SK-N-SH (cell line): ENCODE measurements at regions not wholly inside any gene's neighbourhood (a gene's known extent, or its start where the extent isn't known, plus 50 kb on each side); places are given as distances from the start of the nearest gene placed in this dataset.

Experiments used
- CTCF ChIA-PET: fragments of 300-600, 350-600 bp; formaldehyde crosslinking; extraction: SDS; loops from one replicate; lab custom pipeline; 2021; lab: Yijun Ruan, JAX
- POLR2A ChIA-PET: fragments of 350-600 bp; sonication (Branson Sonifier 250); formaldehyde crosslinking; extraction: SDS; loops from one replicate; lab custom pipeline; 2020; ENCODE audit warnings: antibody characterized with exemption, inconsistent platforms; lab: Yijun Ruan, JAX
- DNase-seq: peaks from one replicate; pipeline ENCODE4 v3.0.0; 2012
- H2AFZ ChIP-seq: fragments of 200-600 bp; sonication (generic); 2 replicates; pipeline ENCODE4 v1.8.1; 2016; ENCODE audit warnings: antibody characterized with exemption, mild to moderate bottlenecking, low read depth
- H3F3A ChIP-seq: fragments of 200-600 bp; sonication (generic); replicated peaks from 2 replicates; pipeline ENCODE3; 2016; ENCODE audit warnings: antibody characterized with exemption, mild to moderate bottlenecking; ENCODE audit not compliant: insufficient read depth
- H3K27ac ChIP-seq, 2 experiments: fragments of 200-500 bp in 1 of 2; fragments of 200-600 bp in 1 of 2; sonication (Bioruptor generic) in 1 of 2; sonication (generic), shearing (Covaris generic) in 1 of 2; 2 replicates each; pipeline versions ENCODE4 v1.5.1 to v1.6.1; 2014 to 2016; ENCODE audit warnings: low read depth in 2 of 2, inconsistent platforms in 1 of 2, low read length in 1 of 2, mild to moderate bottlenecking in 1 of 2, mixed read lengths in 1 of 2
- H3K27me3 ChIP-seq: fragments of 200-600 bp; sonication (generic), shearing (Covaris generic); 2 replicates; pipeline ENCODE4 v1.6.1; 2016; ENCODE audit warnings: mixed run types; ENCODE audit not compliant: insufficient read depth
- H3K36me3 ChIP-seq, 2 experiments: fragments of 200-500 bp in 1 of 2; fragments of 200-600 bp in 1 of 2; sonication (Bioruptor generic) in 1 of 2; sonication (generic) in 1 of 2; replicated peaks in 1 of 2; 2 replicates each; pipeline versions ENCODE3 to v1.5.1; 2014 to 2016; ENCODE audit warnings: low read length in 1 of 2, mild to moderate bottlenecking in 1 of 2; ENCODE audit not compliant: insufficient read depth in 2 of 2, control insufficient read depth in 1 of 2
- H3K4me1 ChIP-seq, 2 experiments: fragments of 200-500 bp in 1 of 2; fragments of 200-600 bp in 1 of 2; sonication (Bioruptor generic) in 1 of 2; sonication (generic), shearing (Covaris generic) in 1 of 2; 2 replicates each; pipeline versions ENCODE4 v1.5.1 to v1.6.1; 2014 to 2016; ENCODE audit warnings: low read depth in 1 of 2, low read length in 1 of 2, mixed run types in 1 of 2; ENCODE audit not compliant: insufficient read depth in 2 of 2, control insufficient read depth in 1 of 2
- H3K4me2 ChIP-seq: fragments of 200-600 bp; sonication (generic), shearing (Covaris generic); 2 replicates; pipeline ENCODE4 v1.6.1; 2017; ENCODE audit warnings: mixed run types
- H3K4me3 ChIP-seq, 2 experiments: fragments of 200-500 bp in 1 of 2; fragments of 200-600 bp in 1 of 2; sonication (Bioruptor generic) in 1 of 2; sonication (generic), shearing (Covaris generic) in 1 of 2; 2 replicates each; pipeline versions ENCODE4 v1.5.1 to v1.8.1; 2014 to 2016; ENCODE audit warnings: low read depth in 2 of 2, inconsistent platforms in 1 of 2, low read length in 1 of 2, mild to moderate bottlenecking in 1 of 2, mixed read lengths in 1 of 2, moderate library complexity in 1 of 2
- H3K79me2 ChIP-seq: fragments of 200-600 bp; sonication (generic); 2 replicates; pipeline ENCODE4 v1.8.1; 2017; ENCODE audit warnings: mild to moderate bottlenecking; ENCODE audit not compliant: insufficient read depth
- H3K9ac ChIP-seq: fragments of 200-600 bp; sonication (generic); 2 replicates; pipeline ENCODE4 v1.6.1; 2017; ENCODE audit warnings: mixed run types
- H3K9me2 ChIP-seq: fragments of 200-600 bp; sonication (generic); 2 replicates; pipeline ENCODE4 v1.6.1; 2017; ENCODE audit warnings: mixed run types
- H3K9me3 ChIP-seq: fragments of 200-600 bp; sonication (generic); 2 replicates; pipeline ENCODE4 v1.6.1; 2017; ENCODE audit warnings: mixed run types, mild to moderate bottlenecking, moderate library complexity
- H4K20me1 ChIP-seq: fragments of 200-600 bp; sonication (generic); 2 replicates; pipeline ENCODE4 v1.6.1; 2017; ENCODE audit warnings: mild to moderate bottlenecking, mixed run types; ENCODE audit not compliant: insufficient read depth
- CHD2 ChIP-seq: fragments of 150-350 bp; IDR thresholded peaks from 2 replicates; pipeline ENCODE4 v1.6.1; 2018; ENCODE audit warnings: low read length; ENCODE audit not compliant: partially characterized antibody
- EP300 ChIP-seq, 2 experiments: IDR thresholded peaks; 2 replicates each; pipeline versions ENCODE4 v1.4.0 to v1.6.1; 2012; ENCODE audit warnings: borderline replicate concordance in 1 of 2, low read depth in 1 of 2, low read length in 1 of 2
- FOSL2 ChIP-seq: IDR thresholded peaks from 2 replicates; pipeline ENCODE4 v1.4.0; 2012; ENCODE audit warnings: low read depth, mild to moderate bottlenecking, moderate library complexity, borderline replicate concordance
- GATA2 ChIP-seq: sonication (generic); formaldehyde crosslinking; IDR thresholded peaks from 2 replicates; pipeline ENCODE4 v1.5.0; 2020; ENCODE audit warnings: mild to moderate bottlenecking, missing genetic modification reagents
- JUND ChIP-seq: IDR thresholded peaks from 2 replicates; pipeline ENCODE4 v1.4.0; 2012
- MEF2A ChIP-seq: IDR thresholded peaks from 2 replicates; pipeline ENCODE4 v1.4.0; 2012; ENCODE audit warnings: low read depth, borderline replicate concordance
- RXRA ChIP-seq: IDR thresholded peaks from 2 replicates; pipeline ENCODE4 v1.4.0; 2012; ENCODE audit warnings: low read depth, mild to moderate bottlenecking, borderline replicate concordance
- SMC3 ChIP-seq: IDR thresholded peaks from 2 replicates; pipeline ENCODE4 v1.6.1; 2012; ENCODE audit warnings: low read depth, low read length, improper control_type of control experiment
- TAF1 ChIP-seq: IDR thresholded peaks from 2 replicates; pipeline ENCODE4 v1.6.1; 2012; ENCODE audit warnings: low read depth, mild to moderate bottlenecking, low read length, moderate library complexity, borderline replicate concordance
- TCF12 ChIP-seq: IDR thresholded peaks from 2 replicates; pipeline ENCODE4 v1.4.0; 2012
- YY1 ChIP-seq: IDR thresholded peaks from 2 replicates; pipeline ENCODE4 v1.4.0; 2012; ENCODE audit warnings: low read depth, mild to moderate bottlenecking
- WGBS: methylation state at CpG from one replicate; pipeline ENCODE4 v1.1.6; 2017; ENCODE audit warnings: low lambda C conversion rate; 5-methylcytosine and 5-hydroxymethylcytosine counted together
- TF ChIP-seq, protein P1 (sequence below): IDR thresholded peaks from 2 replicates; pipeline ENCODE4 v1.4.0; 2012; ENCODE audit warnings: low read depth
- TF ChIP-seq, protein P2 (sequence below): IDR thresholded peaks from 2 replicates; pipeline ENCODE4; 2012
- TF ChIP-seq, protein P3 (sequence below): fragments of 200-600 bp; sonication (generic); IDR thresholded peaks from 2 replicates; pipeline ENCODE4 v1.6.1; 2017; ENCODE audit warnings: antibody characterized with exemption, mild to moderate bottlenecking, moderate library complexity

DNA sequence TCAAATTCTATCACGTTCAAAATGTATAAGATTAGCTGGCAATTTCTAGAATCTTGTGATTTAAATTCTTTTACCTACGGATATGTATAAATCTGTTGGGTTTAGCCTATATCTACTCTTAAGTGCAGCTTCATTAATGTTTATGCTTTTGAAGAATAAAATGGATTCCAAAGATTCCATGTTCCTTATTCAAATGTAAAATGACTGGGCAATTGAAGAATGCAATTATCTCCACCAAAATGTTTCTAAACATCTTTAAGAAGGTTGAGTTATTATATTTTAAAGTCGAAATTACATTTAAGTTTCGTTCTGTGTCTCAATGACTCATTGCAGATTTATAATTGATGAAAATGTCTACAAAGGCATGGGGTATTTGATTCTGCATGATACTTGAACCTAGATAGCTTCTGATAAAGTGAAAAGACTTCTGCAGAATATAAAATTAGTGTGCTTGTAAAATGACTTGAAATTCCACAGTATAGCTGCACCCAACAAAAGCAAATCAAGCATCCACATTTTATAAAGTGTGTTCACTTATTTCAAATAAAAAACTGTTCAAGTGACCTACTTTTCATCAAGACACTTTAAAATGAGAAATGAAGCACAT, 697.0 kb upstream of the PCDH15 start:
- Histone ChIP-seq H3K4me3 (no peak overlapping the region), H3K36me3 (no peaks in the 10 kb centered on the region), H3K9me3 (no peaks in the 10 kb centered on the region), H2AFZ (no peak overlapping the region), H3K9ac (no peak overlapping the region), H3K4me1 (no peaks in the 10 kb centered on the region), H3F3A (peaks cover 3% of the 10 kb centered on the region), H3K4me2 (no peak overlapping the region), H3K79me2 (no peaks in the 10 kb centered on the region), H4K20me1 (no peaks in the 10 kb centered on the region), H3K9me2 (no peaks in the 10 kb centered on the region; the same call in 1 of the 2 replicates), H3K27me3 (no peaks in the 10 kb centered on the region), H3K27ac (no peak overlapping the region)
- CTCF ChIA-PET: interaction anchor here (1.2 kb wide), 1 partner anchor 9 kb away, joined by 3 read pairs; no protein-coding TSS in a partner anchor
- DNase-seq: no peak
- TF ChIP-seq FOSL2 (no peak), RXRA (no peak), TCF12 (peak; percentile 40; the same call in 1 of the 2 replicates), EP300 (IDR thresholded peaks at IDR 0.05; ENCODE audit: borderline replicate concordance in 1 of 2, low read depth in 1 of 2, low read length in 1 of 2) (peak in 1 of 2 experiments; percentile 21; a peak in 1 of 4 replicates), TAF1 (no peak), GATA2 (no peak), SMC3 (no peak), CHD2 (no peak), JUND (peak; percentile 25; the same call in 1 of the 2 replicates)
- TF ChIP-seq, protein P1, sequence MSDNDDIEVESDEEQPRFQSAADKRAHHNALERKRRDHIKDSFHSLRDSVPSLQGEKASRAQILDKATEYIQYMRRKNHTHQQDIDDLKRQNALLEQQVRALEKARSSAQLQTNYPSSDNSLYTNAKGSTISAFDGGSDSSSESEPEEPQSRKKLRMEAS: no peak
- TF ChIP-seq, protein P2, sequence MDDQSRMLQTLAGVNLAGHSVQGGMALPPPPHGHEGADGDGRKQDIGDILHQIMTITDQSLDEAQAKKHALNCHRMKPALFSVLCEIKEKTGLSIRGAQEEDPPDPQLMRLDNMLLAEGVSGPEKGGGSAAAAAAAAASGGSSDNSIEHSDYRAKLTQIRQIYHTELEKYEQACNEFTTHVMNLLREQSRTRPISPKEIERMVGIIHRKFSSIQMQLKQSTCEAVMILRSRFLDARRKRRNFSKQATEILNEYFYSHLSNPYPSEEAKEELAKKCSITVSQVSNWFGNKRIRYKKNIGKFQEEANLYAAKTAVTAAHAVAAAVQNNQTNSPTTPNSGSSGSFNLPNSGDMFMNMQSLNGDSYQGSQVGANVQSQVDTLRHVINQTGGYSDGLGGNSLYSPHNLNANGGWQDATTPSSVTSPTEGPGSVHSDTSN: peak; percentile 31
- WGBS: 33% methylated on average over 4 of the region's 4 CpGs
- POLR2A ChIA-PET: no interaction called here

DNA sequence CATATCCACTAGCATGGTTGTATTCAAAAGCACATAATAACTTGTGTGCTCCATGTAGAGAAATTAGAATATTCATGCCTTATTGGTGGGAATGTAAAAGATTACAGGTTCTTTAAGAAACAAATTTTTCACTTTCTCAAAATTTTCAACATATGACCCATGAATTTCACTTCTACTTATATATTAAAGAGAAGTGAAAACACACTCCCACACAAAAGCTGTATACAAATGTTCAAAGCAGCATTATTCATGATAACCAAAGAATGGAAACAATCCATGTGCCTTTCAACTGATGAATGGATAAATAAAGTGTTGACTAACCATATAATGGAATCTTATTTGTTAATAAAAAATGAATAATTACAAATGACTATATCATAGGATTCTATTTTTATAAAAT, 694.5 kb upstream of the PCDH15 start:
- POLR2A ChIA-PET: no interaction called here
- no peak overlapping the region for H3K4me2 ChIP-seq
- no peaks in the 10 kb centered on the region for H4K20me1 ChIP-seq
- no peaks in the 10 kb centered on the region for H3K9me3 ChIP-seq
- TF ChIP-seq, protein P2: no peak
- TF ChIP-seq, protein P3, sequence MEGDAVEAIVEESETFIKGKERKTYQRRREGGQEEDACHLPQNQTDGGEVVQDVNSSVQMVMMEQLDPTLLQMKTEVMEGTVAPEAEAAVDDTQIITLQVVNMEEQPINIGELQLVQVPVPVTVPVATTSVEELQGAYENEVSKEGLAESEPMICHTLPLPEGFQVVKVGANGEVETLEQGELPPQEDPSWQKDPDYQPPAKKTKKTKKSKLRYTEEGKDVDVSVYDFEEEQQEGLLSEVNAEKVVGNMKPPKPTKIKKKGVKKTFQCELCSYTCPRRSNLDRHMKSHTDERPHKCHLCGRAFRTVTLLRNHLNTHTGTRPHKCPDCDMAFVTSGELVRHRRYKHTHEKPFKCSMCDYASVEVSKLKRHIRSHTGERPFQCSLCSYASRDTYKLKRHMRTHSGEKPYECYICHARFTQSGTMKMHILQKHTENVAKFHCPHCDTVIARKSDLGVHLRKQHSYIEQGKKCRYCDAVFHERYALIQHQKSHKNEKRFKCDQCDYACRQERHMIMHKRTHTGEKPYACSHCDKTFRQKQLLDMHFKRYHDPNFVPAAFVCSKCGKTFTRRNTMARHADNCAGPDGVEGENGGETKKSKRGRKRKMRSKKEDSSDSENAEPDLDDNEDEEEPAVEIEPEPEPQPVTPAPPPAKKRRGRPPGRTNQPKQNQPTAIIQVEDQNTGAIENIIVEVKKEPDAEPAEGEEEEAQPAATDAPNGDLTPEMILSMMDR: no peak
- TF ChIP-seq JUND: no peak
- TF ChIP-seq MEF2A: no peak
- no peak for TF ChIP-seq EP300 (IDR thresholded peaks at IDR 0.05; ENCODE audit: borderline replicate concordance in 1 of 2, low read depth in 1 of 2, low read length in 1 of 2)
- no peak for TF ChIP-seq YY1
- H3K9ac ChIP-seq: no peak overlapping the region
- H3K36me3 ChIP-seq: no peaks in the 10 kb centered on the region
- H3K79me2 ChIP-seq: no peaks in the 10 kb centered on the region
- no peaks in the 10 kb centered on the region for H3K27me3 ChIP-seq
- no peaks in the 10 kb centered on the region for H3K4me1 ChIP-seq
- H3F3A ChIP-seq: peaks cover 3% of the 10 kb centered on the region
- no peaks in the 10 kb centered on the region; the same call in 1 of the 2 replicates for H3K9me2 ChIP-seq
- CTCF ChIA-PET: interaction anchor here (1.1 to 1.5 kb wide), 2 partner anchors 32 to 134 kb away, joined by 3 read pairs; no protein-coding TSS in a partner anchor
- no peak overlapping the region for H3K4me3 ChIP-seq
- no peak overlapping the region for H3K27ac ChIP-seq
- H2AFZ ChIP-seq: no peak overlapping the region
- DNase-seq: no peak
